NCI-H2029 treated with DMSO at 0.1 percent for 48 hours (cell line): ENCODE measurements at regions not wholly inside any gene's neighbourhood (a gene's known extent, or its start where the extent isn't known, plus 50 kb on each side); places are given as distances from the start of the nearest gene placed in this dataset.
"Not testable (repeated sequence)": the region's sequence is repeated elsewhere in the genome, so short reads cannot be mapped to it uniquely, and the experiment has no call there.

Source experiments
- DNase-seq: peaks from one replicate; lab custom pipeline; 2025; lab: John Stamatoyannopoulos, UW

DNA sequence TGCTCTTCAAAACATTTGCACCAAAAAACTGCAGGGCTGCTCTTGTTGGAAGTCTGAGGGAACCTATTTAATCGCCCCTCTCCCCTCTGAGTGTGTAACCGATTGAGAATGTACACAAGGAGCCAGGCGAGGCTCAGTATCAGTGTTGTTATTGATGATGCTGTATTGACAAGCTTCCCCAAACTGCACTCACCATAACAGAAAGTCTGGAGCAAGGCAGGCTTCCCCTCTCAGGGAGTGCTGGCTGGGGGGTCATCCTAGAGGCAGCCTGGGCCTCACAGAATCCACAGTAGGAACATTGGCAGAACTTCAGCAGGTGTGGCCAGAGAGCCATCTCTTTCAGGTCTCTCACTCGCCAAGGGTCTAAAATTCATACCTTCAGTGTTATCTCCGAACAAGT, 58.1 kb upstream of the TUNAR start:
- no peak for DNase-seq

DNA sequence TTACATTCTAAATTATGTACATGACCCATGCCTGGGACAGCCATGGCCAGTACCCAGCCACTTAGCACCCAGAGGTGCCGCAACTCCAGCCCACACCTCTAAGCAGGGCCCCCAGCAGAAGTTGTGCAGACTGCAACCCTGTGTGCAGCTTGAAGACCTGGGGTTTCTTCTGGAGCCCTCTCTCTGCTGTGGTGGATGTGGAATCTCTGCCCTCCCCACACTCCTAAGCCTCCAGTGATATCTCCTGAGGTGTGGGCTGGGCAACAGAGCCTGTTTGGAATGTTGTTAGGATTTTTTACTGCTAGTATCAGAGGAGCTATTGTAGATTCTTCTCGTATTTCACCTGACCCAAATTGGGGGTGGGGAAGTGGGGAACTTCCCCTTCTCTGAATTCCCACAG, 59.4 kb upstream of the TUNAR start:
- DNase-seq = no peak

DNA sequence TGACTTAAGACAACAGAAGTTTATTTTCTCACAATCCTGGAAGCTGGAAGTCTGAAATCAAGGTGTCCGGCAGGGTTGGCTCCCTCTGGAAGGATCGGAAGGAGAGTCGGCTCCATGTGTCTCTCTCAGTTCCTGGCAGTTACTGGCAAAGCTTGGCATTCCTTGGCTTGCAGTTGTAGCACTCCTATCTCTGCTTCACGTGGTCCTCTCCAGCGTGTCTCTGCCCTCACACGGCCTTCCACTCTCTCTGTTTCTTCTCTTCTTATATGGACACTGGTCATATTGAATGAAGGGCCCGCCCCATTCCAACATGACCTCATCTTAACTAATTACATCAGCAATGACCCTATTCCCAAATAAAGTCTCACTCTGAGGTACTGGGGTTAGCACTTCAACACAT, 60.1 kb upstream of the TUNAR start:
- no peak for DNase-seq

- no peak for DNase-seq
Measured at GRCh38 chr14:95815226-95815690, 61.4 kb upstream of the TUNAR start.

DNA sequence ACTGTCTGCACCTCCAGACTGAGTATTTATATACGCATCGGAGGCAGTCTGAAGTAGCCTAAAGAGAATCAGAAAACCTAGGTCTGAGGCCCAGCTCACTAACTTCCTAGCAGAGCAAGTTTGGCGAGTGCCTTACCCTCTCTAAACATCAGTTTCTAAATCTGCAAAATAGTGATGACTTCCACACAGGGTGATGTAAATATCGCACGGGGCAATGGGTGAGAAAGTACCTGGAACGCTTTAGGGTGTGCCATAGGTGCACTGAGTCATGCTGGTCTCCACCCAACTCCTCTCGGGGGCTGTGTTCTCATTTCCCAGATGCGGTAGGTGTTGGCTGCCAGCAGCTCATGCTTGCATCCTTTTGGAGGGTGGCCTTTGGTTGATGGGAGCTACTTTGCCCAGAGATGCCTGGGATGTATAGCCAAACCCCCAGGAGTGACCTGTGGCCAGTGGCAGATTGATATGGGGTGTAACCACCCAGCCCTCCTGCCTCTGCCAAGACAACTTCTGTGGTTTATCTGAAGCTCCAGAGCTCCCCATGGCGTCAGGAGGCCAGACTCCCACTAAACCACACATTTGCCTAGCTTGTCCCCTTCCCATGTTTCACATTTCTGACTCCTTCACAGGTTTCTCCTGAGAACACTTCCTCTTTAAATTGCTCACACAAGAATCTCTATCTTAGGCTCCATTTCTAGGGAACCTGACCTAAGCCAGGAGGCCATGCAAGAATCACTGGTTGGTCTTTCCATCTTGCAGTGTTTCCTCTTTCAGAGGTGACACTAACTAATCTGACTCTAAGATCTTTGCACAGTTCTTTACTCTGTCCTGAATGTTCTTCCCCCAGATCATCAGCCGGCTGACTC, 62.0 kb upstream of the TUNAR start:
- no peak for DNase-seq

GRCh38 chr14:95811813-95812212, 64.8 kb upstream of the TUNAR start:
- DNase-seq = no peak

- no peak for DNase-seq
Measured at GRCh38 chr14:95808371-95808770, 68.3 kb upstream of the TUNAR start.

- no peak for DNase-seq
Measured at GRCh38 chr14:95796788-95797187, 79.8 kb upstream of the TUNAR start.

DNA sequence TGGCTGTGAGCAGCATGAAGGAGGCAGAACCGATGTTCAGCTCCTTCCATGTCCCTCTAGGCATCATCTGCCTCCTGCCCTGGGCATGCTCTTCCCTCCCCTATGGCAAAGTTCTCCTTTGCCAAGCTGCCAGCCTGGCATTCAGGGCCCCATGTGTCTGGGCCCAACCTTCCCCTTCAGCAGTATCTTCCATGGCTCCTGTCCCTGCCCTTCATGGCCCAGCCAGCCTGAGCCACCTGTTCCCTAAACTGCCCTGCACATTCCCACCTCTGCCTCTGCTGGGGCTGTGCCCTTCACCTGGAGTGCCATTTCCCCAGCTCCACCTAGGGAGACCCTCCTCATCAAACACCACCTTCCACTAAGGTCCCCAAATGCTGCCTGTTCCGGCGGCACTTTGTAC, 74.0 kb upstream of the TCL1A start:
- no peak for DNase-seq

- no peak for DNase-seq
Measured at GRCh38 chr14:95786566-95786965, 72.6 kb upstream of the TCL1A start.

- DNase-seq = no peak
Measured at GRCh38 chr14:95784137-95784536, 70.2 kb upstream of the TCL1A start.

GRCh38 chr14:95776798-95777534, 63.0 kb upstream of the TCL1A start:
- no peak for DNase-seq

DNA sequence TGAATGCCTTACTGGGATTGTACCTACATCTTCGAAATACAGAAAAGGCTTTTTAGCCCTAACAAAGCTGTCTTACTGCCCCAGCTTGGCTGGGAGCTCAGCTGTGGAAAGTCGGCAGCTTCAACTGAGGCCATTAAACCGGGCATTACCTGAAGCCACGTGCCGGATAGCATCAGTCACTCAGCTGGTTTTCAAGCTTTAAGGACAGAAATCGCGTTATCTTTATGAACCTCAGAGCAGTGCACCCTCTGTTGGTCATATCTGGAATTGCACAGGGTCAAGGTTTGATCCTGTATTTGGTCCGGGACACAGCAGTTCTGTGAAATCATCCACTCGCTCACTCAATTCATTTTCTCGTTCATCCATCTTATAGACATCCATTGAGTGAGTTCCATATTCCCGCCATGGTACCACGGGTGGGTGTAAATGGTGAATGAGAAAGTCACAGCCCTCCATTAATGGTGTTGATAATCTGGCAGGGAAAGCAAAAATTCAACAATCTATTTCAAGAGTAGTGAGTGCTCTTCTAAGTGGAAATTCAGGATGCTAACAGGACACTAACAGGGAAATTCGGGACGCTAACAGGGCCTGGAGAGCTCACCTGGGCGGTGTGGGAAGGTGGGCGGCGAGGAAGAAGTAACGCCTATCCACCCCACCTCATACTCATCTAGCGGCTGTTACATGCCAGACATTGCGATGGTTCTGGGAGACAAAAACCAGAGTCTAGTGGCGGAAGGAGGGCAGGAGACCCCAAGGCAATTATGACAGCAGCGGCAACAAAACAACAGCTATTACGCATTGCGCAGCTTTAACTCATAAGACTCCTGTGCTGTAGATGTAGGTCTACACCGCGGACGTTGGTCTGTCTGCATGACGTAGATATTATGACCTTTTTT, 60.6 kb upstream of the TCL1A start:
- peak; percentile 22 for DNase-seq

DNA sequence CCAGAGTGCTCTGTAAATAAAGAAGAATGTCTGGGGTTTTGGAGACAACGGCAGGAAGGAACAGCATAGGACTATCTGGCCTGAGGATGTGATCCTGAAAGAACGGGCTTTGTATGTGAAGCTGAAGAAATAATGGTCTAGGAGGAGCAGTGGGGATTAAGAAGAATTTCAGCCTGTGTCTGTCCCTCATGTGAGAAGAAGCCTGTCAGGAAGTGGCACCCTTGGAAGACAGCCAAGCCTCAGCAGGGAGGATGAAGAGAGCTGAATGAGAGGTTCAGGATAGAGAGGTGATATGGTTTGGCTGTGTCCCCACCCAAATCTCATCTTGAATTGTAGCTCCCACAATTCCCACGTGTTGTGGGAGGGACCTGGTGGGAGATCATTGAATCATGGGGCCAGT, 56.9 kb upstream of the TCL1A start:
- DNase-seq = peak; percentile 25

GRCh38 chr14:95769976-95770375, 56.1 kb upstream of the TCL1A start:
- no peak for DNase-seq

- not testable (repeated sequence) for DNase-seq
Measured at GRCh38 chr14:95769431-95769830, 55.5 kb upstream of the TCL1A start.

GRCh38 chr14:95765051-95765450, 51.1 kb upstream of the TCL1A start:
- no peak for DNase-seq

- no peak for DNase-seq
Measured at GRCh38 chr14:95763875-95764274, 50.0 kb upstream of the TCL1A start.
